Lower lobe of right lung (tissue), 2 donors: ENCODE measurements at regions not wholly inside any gene's neighbourhood (a gene's known extent, or its start where the extent isn't known, plus 50 kb on each side); places are given as distances from the start of the nearest gene placed in this dataset.
"Not testable (repeated sequence)": the region's sequence is repeated elsewhere in the genome, so short reads cannot be mapped to it uniquely, and the experiment has no call there.

Source experiments
- ATAC-seq, 2 donors: fragments of 200-7000 bp; cut with Tn5 transposase; one replicate each; pipeline ENCODE4 v1.9.1; 2020 to 2022; ENCODE audit warnings: mild to moderate bottlenecking in 2 of 2, moderate library complexity in 2 of 2
- DNase-seq: peaks from one replicate; pipeline ENCODE4 v3.0.0-alpha.2; 2020
- H3K27ac ChIP-seq: fragments of 200-600 bp; one replicate; pipeline ENCODE4 v1.8.0; 2022
- H3K27me3 ChIP-seq: fragments of 200-600 bp; one replicate; pipeline ENCODE4 v1.8.0; 2022; ENCODE audit warnings: low read depth
- H3K36me3 ChIP-seq: fragments of 200-600 bp; one replicate; pipeline ENCODE4 v1.8.0; 2022; ENCODE audit warnings: mild to moderate bottlenecking
- H3K4me1 ChIP-seq: fragments of 200-600 bp; one replicate; pipeline ENCODE4 v1.8.0; 2022
- H3K4me3 ChIP-seq: fragments of 200-600 bp; one replicate; pipeline ENCODE4 v1.8.0; 2022; ENCODE audit warnings: mild to moderate bottlenecking
- H3K9me3 ChIP-seq: fragments of 200-600 bp; one replicate; pipeline ENCODE4 v1.8.0; 2022
- intact Hi-C: fragments of 100-400 bp; cut with DNase I; formaldehyde crosslinking; loops from one replicate; pipeline ENCODE4 v1.11.0; 2022
- TF ChIP-seq, protein P1 (sequence below): fragments of 200-600 bp; IDR thresholded peaks from one replicate; pipeline ENCODE4 v1.8.0; 2022; ENCODE audit warnings: antibody characterized with exemption, mild to moderate bottlenecking
- donor health status: DM: no; HTN: yes; CAD: no; lungs with severe emphysema.

- H3K36me3 ChIP-seq: no peaks in the 10 kb centered on the region
- H3K9me3 ChIP-seq: no peaks in the 10 kb centered on the region
- TF ChIP-seq, protein P1, sequence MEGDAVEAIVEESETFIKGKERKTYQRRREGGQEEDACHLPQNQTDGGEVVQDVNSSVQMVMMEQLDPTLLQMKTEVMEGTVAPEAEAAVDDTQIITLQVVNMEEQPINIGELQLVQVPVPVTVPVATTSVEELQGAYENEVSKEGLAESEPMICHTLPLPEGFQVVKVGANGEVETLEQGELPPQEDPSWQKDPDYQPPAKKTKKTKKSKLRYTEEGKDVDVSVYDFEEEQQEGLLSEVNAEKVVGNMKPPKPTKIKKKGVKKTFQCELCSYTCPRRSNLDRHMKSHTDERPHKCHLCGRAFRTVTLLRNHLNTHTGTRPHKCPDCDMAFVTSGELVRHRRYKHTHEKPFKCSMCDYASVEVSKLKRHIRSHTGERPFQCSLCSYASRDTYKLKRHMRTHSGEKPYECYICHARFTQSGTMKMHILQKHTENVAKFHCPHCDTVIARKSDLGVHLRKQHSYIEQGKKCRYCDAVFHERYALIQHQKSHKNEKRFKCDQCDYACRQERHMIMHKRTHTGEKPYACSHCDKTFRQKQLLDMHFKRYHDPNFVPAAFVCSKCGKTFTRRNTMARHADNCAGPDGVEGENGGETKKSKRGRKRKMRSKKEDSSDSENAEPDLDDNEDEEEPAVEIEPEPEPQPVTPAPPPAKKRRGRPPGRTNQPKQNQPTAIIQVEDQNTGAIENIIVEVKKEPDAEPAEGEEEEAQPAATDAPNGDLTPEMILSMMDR: no peak
- no peak overlapping the region for H3K27ac ChIP-seq
- ATAC-seq (no peak), DNase-seq (no peak)
- no peaks in the 10 kb centered on the region for H3K27me3 ChIP-seq
- H3K4me3 ChIP-seq: no peak overlapping the region
- peaks cover 12% of the 10 kb centered on the region for H3K4me1 ChIP-seq
- intact Hi-C loops: no loop called here
These were observed 98.3 kb upstream of the IPO9 start for GRCh38 chr1:201730611-201731010.

DNA sequence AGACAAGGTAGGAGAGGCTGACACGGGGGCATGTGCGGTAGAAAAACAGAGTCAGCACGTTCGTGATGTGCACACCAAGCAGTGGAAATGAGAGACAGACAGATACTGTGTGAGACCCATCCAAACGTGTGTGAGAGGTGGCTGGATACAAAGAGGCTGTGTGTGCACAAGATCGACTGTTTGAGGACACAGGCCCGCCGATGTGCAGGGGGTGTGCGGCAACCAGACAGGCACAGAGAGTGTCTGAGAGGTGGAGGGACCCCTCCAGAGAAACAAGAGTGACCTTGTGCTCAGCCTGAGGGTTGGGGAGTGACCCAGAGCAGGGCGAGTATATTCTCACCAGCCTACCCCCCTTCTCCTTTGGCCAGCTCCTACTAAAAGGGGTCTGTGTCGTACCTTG is 97.8 kb upstream of the IPO9 start:
- Histone ChIP-seq H3K36me3 (no peaks in the 10 kb centered on the region), H3K27ac (no peak overlapping the region), H3K4me3 (no peak overlapping the region), H3K4me1 (peaks cover 18% of the 10 kb centered on the region), H3K27me3 (no peaks in the 10 kb centered on the region), H3K9me3 (no peaks in the 10 kb centered on the region)
- ATAC-seq: no peak
- TF ChIP-seq, protein P1: no peak
- intact Hi-C loops: no loop called here
- DNase-seq: no peak

- no peaks in the 10 kb centered on the region for H3K9me3 ChIP-seq
- DNase-seq (no peak), ATAC-seq (no peak)
- TF ChIP-seq, protein P1: no peak
- intact Hi-C loops: no loop called here
- H3K36me3 ChIP-seq: no peaks in the 10 kb centered on the region
- H3K4me1 ChIP-seq: peaks cover 19% of the 10 kb centered on the region
- no peak overlapping the region for H3K4me3 ChIP-seq
- H3K27me3 ChIP-seq: no peaks in the 10 kb centered on the region
- H3K27ac ChIP-seq: no peak overlapping the region
These were observed 97.4 kb upstream of the IPO9 start for GRCh38 chr1:201731592-201731991.

GRCh38 chr1:201732351-201732750 is 96.6 kb upstream of the IPO9 start:
- DNase-seq (no peak), ATAC-seq (peak in 1 of 2 donors; percentile 62)
- H3K36me3 ChIP-seq: no peaks in the 10 kb centered on the region
- H3K4me3 ChIP-seq: no peak overlapping the region
- no peaks in the 10 kb centered on the region for H3K27me3 ChIP-seq
- H3K4me1 ChIP-seq: peaks cover 19% of the 10 kb centered on the region
- H3K27ac ChIP-seq: no peak overlapping the region
- intact Hi-C loops: no loop called here
- TF ChIP-seq, protein P1: no peak
- H3K9me3 ChIP-seq: no peaks in the 10 kb centered on the region

- H3K27ac ChIP-seq, DNase-seq, intact Hi-C loops, H3K27me3 ChIP-seq, H3K9me3 ChIP-seq, ATAC-seq, H3K36me3 ChIP-seq, H3K4me3 ChIP-seq: not testable (repeated sequence)
- peaks cover 25% of the 10 kb centered on the region for H3K4me1 ChIP-seq
These were observed 94.7 kb upstream of the IPO9 start for GRCh38 chr1:201734221-201734620.

DNA sequence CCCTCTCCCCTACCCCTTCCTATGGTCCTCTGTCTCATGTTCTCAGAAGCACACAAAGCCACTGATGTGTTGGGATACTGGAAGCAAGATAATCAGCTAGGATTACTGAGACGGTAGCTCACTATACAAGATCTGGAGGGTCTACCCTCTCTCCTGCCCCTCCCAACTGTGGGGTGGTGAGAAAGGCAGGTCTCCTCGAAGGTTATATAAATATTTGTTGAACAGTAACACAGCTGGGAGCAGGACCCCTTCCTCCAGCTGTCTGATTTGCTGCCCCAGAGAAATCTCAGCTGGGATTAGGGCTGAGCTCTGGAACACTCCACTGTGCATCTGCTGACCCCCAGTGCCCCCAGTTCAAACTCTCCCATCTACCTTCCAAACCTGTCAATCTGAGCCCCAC is 94.2 kb upstream of the IPO9 start:
- no peak for ATAC-seq
- Histone ChIP-seq H3K9me3 (no peaks in the 10 kb centered on the region), H3K27ac (no peak overlapping the region), H3K27me3 (no peaks in the 10 kb centered on the region), H3K4me1 (peaks cover 30% of the 10 kb centered on the region), H3K4me3 (no peak overlapping the region), H3K36me3 (no peaks in the 10 kb centered on the region)
- intact Hi-C loops: no loop called here
- no peak for DNase-seq
- TF ChIP-seq, protein P1: no peak
